D721Med (cell line): ENCODE measurements at regions not wholly inside any gene's neighbourhood (a gene's known extent, or its start where the extent isn't known, plus 50 kb on each side); places are given as distances from the start of the nearest gene placed in this dataset.
"Not testable (repeated sequence)": the region's sequence is repeated elsewhere in the genome, so short reads cannot be mapped to it uniquely, and the experiment has no call there.

Source experiments
- DNase-seq: peaks from one replicate; pipeline ENCODE4 v3.0.0; 2011; ENCODE audit warnings: low spot score; ENCODE audit not compliant: insufficient read length
- FAIRE-seq: peaks from 2 replicates; lab custom pipeline; 2011; peaks lifted over from hg19 to GRCh38; lab: Jason Lieb, UNC
- TF ChIP-seq, protein P1 (sequence below): IDR thresholded peaks from 2 replicates; pipeline ENCODE4 v1.5.1; 2012; ENCODE audit warnings: mild to moderate bottlenecking, control low read depth; ENCODE audit not compliant: insufficient read depth; ENCODE audit errors: missing control alignments

DNA sequence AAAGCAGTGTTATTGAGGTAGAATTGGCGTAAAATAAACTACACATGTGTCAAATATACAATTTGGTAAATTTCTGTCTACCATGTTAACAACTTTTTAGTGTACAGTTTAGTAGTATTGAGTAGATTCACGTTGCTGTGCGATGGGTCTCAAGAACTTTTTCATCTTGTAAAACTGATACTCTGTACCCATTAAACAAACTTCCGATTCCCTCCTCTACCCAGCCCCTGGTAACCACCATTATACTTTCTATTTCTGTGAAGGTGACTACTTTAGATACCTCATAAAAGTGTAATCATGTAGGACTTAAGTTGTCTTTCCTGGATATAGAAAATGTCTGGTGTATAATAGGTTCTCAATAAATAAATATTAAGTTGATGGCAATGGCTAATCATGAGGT is 408.5 kb upstream of the POT1 start:
- FAIRE-seq (no peak), DNase-seq (no peak)
- TF ChIP-seq, protein P1, sequence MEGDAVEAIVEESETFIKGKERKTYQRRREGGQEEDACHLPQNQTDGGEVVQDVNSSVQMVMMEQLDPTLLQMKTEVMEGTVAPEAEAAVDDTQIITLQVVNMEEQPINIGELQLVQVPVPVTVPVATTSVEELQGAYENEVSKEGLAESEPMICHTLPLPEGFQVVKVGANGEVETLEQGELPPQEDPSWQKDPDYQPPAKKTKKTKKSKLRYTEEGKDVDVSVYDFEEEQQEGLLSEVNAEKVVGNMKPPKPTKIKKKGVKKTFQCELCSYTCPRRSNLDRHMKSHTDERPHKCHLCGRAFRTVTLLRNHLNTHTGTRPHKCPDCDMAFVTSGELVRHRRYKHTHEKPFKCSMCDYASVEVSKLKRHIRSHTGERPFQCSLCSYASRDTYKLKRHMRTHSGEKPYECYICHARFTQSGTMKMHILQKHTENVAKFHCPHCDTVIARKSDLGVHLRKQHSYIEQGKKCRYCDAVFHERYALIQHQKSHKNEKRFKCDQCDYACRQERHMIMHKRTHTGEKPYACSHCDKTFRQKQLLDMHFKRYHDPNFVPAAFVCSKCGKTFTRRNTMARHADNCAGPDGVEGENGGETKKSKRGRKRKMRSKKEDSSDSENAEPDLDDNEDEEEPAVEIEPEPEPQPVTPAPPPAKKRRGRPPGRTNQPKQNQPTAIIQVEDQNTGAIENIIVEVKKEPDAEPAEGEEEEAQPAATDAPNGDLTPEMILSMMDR = no peak

DNA sequence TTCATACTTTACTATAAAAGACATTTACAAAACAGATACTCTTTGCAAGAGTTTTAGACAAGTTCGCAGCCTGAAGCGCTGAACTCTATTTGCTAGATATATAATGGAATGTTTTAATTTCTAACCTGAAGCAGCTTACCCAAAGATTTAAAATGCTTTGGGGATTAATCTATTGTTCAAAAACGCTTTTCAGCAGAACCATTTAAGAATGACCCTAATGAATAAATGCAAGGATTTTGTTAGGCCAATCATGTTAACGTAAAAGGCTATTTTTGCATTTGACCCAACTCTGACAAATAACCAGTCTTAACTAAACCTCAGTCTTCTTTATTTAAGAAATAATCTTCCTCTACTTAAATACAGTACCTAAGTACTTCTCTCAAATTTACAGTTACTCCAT is 406.7 kb upstream of the POT1 start:
- TF ChIP-seq, protein P1 = no peak
- DNase-seq (no peak), FAIRE-seq (no peak)

DNA sequence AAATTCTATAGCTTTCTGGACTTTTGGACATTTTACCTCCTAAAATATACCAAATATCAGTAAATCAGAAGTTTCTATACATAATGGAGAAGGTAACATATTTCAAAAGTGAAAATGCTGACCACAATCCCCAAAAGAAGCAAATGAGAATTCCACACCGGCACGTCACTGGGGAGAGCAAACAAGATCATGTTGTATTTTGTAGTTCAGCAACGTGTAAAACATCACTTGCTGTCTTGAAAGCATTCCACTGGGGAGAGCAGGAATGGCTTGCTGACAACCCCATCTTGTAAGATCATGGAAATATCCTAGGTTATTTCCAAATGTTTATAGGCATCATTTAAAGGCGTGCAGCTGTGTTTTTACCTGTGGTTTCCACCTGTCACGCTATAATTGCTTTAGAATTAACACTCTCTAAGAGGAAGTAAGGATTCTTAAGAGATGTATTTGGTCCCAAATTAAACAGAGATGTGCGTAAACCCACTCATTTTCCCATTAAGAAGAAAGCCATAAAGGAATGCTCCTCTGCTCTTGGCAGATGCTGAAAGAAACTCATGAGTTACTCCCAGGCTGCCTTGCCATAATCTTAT is 397.1 kb upstream of the POT1 start:
- TF ChIP-seq, protein P1 = no peak
- DNase-seq = no peak
- FAIRE-seq = no peak

DNA sequence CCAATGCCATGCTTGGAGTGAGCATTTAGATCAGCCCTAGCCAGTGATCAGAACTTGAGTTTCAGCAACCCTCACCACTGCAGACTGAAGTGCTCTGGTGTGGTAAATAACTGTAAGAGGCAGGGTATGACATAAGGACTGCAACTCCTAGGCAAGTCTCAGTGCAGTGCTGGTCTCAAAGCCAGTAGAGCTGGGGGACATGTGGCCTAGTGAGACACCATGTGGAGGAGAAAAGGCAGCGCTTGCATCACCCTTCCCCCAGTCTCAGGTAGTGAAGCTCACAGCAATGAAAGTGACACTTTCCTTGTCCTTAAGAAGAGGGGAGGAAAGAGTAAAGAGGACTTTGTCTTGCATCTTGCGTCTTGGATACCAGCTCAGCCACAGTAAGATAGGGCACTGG is 386.8 kb upstream of the POT1 start:
- TF ChIP-seq, protein P1 = peak; percentile 69
- DNase-seq = no peak
- FAIRE-seq = no peak

DNA sequence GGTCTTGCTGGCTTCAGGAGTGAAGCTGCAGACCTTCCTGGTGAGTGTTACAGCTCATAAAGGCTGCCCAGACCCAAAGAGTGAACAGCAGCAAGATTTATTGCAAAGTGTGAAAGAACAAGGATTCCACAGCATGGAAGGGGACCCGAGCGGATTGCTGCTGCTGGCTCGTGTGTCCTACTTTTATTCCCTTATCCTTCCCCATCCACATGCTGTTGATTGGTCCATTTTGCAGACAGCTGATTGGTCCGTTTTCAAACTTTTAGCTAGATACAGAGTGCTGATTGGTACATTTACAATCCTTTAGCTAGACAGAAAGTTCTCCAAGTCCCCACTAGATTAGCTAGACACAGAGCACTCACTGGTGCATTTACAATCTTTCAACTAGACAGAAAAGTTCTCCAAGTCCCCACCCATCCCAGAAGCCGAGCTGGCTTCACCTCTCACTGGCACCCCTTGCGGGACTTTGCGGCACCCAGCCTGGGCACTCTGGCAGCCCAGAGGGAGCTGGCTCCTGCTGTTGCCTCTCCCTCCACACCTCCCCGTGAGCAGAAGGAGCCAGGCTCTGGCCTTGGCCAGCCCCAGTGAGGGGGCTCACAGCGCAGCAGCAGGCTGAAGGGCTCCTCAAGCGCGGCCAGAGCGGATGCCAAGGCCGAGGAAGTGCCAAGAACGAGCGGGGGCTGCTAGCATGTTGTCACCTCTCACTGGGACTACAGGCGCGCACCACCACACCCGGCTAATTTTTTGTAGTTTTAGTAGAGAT is 369.6 kb upstream of the POT1 start:
- no peak for DNase-seq
- TF ChIP-seq, protein P1 = no peak
- no peak for FAIRE-seq

DNA sequence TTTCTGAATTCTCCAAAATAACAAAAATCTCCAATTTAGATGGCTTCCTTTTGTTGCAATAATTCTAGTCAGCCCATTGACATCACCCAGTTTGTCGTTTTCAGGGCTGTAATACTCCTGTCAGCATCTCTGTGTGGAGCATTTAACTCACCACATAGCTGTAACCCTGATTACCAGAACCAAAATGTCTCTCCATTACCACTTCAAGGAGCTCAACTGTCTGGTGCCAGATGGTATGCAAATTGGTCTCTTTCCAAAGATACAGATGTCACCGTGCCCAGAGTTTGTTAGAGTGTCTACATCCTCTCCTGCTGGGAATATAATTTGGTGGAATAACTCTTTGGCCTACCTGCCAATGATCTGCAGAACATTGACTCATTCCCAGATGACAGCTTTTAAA is 350.3 kb upstream of the POT1 start:
- DNase-seq = no peak
- FAIRE-seq = no peak
- TF ChIP-seq, protein P1 = no peak

DNA sequence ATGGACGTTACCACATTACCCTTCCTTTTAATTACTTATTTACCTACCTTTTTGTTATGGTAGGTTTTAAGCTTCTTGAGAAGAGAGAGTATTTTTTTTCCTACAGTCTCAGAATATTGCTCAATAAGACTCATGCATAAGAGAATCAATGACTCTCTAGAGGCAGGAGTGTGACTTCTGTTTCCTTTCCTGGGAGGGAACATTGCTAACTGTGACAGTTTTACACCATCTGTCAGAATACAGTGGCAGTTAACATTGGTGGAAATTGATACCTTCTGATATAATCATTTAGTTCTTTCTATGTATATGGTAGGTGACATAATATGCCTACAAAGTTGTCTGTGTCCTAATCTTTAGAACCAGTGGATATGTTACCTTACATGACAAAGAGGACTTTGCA is 348.7 kb upstream of the POT1 start:
- TF ChIP-seq, protein P1 = no peak
- FAIRE-seq = no peak
- DNase-seq = no peak

DNA sequence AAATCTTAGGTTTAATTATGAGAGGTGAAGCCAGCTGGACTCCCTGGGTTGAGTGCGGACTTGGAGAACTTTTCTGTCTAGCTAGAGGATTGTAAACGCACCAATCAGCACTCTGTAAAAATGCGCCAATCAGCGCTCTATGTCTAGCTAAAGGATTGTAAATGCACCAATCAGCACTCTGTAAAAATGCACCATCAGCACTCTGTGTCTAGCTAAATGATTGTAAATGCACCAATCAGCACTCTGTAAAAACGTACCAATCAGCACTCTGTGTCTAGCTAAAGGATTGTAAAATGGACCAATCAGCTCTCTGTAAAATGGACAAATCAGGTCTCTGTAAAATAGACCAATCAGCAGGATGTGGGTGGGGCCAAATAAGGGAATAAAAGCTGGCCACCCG is 345.1 kb upstream of the POT1 start:
- not testable (repeated sequence) for DNase-seq, FAIRE-seq

DNA sequence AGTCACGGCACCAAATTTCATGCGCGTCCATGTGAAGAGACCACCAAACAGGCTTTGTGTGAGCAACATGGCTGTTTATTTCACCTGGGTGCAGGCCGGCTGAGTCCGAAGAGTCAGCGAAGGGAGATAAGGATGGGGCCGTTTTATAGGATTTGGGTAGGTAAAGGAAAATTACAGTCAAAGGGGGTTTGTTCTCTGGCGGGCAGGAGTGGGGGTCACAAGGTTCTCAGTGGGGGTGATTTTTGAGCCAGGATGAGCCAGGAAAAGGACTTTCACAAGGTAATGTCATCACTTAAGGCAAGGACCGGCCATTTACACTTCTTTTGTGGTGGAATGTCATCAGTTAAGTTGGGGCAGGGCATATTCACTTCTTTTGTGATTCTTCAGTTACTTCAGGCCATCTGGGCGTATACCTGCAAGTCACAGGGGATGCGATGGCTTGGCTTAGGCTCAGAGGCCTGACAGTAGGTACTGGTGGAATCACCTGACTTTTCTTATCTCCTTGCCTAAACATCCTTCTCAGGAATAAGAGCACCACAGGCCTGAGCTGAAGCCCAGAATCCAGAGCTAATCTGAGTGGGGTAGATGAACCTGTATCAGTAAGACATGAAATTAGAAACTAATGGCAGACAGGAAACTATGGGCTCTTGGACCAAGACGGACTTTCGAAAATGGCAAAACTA is 334.7 kb upstream of the POT1 start:
- not testable (repeated sequence) for DNase-seq, FAIRE-seq

DNA sequence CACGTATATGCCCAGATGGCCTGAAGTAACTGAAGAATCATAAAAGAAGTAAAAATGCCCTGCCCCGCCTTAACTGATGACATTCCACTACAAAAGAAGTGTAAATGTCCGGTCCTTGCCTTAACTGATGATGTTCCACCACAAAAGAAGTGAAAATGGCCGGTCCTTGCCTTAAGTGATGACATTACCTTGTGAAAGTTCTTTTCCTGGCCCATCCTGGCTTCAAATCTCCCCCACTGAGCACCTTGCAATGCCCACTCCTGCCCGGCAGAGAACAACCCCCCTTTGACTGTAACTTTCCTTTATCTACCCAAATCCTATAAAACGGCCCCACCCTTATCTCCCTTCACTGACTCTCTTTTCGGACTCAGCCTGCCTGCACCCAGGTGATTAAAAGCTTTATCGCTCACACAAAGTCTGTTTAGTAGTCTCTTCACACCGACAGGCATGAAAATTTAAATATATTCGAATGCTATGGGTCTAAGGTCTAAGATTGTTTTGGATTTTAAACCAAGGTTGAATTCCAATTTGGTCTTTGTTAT is 329.3 kb upstream of the POT1 start:
- not testable (repeated sequence) for FAIRE-seq, DNase-seq
